ENCODE measurements at regions not wholly inside any gene's neighbourhood (a gene's known extent, or its start where the extent isn't known, plus 50 kb on each side); places are given as distances from the start of the nearest gene placed in this dataset.
"Not testable (repeated sequence)": the region's sequence is repeated elsewhere in the genome, so short reads cannot be mapped to it uniquely, and the experiment has no call there.

DNA sequence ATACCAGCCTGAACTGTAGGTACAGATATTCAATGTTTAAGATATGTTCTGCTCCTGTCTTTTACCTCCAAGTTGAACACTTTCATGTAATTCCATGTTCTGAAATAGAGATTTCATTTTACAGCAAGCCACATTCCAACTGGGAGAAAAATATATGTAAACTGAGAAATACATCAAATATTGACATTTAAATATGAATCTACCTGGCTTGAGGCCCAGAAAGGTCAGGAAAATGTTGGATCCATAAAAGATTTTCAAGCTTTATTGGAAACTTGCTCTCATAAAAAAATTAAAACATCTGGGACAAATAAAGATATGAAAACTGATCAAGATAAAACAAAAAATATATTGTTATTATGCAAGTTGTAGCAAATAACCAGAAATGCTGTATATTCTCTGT lies 1078.7 kb upstream of the ATXN8OS start:
- Histone ChIP-seq H3F3A (replicated peaks; ENCODE audit: insufficient read depth) (no peaks in the 10 kb centered on the region), H3K27me3 (ENCODE audit: insufficient read depth) (no peaks in the 10 kb centered on the region), H3K9me2 (no peaks in the 10 kb centered on the region), H3K4me3 (ENCODE audit: low read depth in 2 of 2, low read length in 1 of 2) (no peak overlapping the region), H3K27ac (ENCODE audit: low read depth in 2 of 2, low read length in 1 of 2) (no peak overlapping the region), H4K20me1 (ENCODE audit: insufficient read depth) (no peaks in the 10 kb centered on the region), H2AFZ (ENCODE audit: low read depth) (no peak overlapping the region), H3K79me2 (ENCODE audit: insufficient read depth) (no peaks in the 10 kb centered on the region), H3K9me3 (no peaks in the 10 kb centered on the region), H3K4me1 (ENCODE audit: control insufficient read depth in 1 of 2, insufficient read depth in 2 of 2, low read depth in 1 of 2, low read length in 1 of 2) (no peaks in the 10 kb centered on the region), H3K9ac (no peak overlapping the region), H3K36me3 (replicated peaks in 1 of 2; ENCODE audit: control insufficient read depth in 1 of 2, insufficient read depth in 2 of 2, low read length in 1 of 2) (no peaks in the 10 kb centered on the region), H3K4me2 (no peak overlapping the region)
- TF ChIP-seq, protein P1, sequence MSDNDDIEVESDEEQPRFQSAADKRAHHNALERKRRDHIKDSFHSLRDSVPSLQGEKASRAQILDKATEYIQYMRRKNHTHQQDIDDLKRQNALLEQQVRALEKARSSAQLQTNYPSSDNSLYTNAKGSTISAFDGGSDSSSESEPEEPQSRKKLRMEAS (IDR thresholded peaks at IDR 0.05; ENCODE audit: low read depth), result no peak
- TF ChIP-seq EZH2phosphoT487 (IDR thresholded peaks at IDR 0.05; ENCODE audit: borderline replicate concordance, low read depth) (no peak), FOSL2 (IDR thresholded peaks at IDR 0.05; ENCODE audit: borderline replicate concordance, low read depth) (no peak), RCOR1 (IDR thresholded peaks at IDR 0.05; ENCODE audit: low read length) (no peak), POLR2AphosphoS5 (IDR thresholded peaks at IDR 0.05; ENCODE audit: low read depth, low read length) (no peak), RXRA (IDR thresholded peaks at IDR 0.05; ENCODE audit: borderline replicate concordance, low read depth) (no peak), RAD21 (IDR thresholded peaks at IDR 0.05; ENCODE audit: low read length) (no peak), TAF1 (IDR thresholded peaks at IDR 0.05; ENCODE audit: borderline replicate concordance, low read depth, low read length) (no peak), GATA2 (CRISPR knock-in tag; IDR thresholded peaks at IDR 0.05) (no peak)
- DNase-seq, result no peak
- ChIA-PET POLR2A (no interaction called here), CTCF (no interaction called here)

DNA sequence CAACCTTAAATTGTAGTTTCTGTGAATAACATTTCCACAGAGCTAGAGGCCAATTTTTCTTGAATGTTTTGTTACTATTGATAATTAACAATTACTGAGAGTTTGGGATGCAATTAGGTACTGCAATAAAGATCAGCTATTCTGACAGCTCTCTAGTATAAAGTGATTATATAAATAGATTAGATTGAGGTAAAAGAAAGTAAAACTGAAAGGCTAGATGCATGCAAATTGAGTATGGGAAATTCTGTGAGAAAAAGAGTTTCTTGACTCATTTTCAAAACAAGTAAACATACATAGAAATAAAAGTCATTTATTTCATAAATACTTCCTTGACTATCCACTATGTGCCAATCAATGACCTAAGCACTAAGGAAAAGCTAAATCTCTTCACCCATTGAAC lies 1087.5 kb upstream of the ATXN8OS start:
- ChIA-PET POLR2A (no interaction called here), CTCF (no interaction called here)

DNA sequence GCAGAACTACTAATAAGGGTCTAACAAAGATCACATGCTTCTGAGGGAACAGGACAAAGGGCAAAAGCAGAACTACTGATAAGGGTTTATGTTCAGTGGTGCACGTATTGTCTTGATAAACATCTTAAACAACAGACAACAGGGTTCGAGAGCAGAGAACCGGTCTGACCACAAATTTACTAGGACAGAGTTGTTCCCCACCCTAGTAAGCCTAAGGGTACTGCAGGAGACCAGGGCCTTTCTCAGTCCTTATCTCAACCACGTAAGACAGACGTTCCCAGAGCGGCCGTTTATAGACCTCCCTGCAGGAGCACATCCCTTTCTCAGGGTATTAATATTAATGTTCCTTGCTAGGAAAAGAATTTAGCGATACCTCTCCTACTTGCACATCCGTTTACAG lies 1089.5 kb upstream of the ATXN8OS start:
- H3F3A ChIP-seq (replicated peaks; ENCODE audit: insufficient read depth); CTCF ChIA-PET; H4K20me1 ChIP-seq (ENCODE audit: insufficient read depth); H3K9ac ChIP-seq; H3K36me3 ChIP-seq (replicated peaks in 1 of 2; ENCODE audit: control insufficient read depth in 1 of 2, insufficient read depth in 2 of 2, low read length in 1 of 2); POLR2A ChIA-PET; H3K27me3 ChIP-seq (ENCODE audit: insufficient read depth); H3K4me1 ChIP-seq (ENCODE audit: control insufficient read depth in 1 of 2, insufficient read depth in 2 of 2, low read depth in 1 of 2, low read length in 1 of 2); H3K9me2 ChIP-seq; H3K27ac ChIP-seq (ENCODE audit: low read depth in 2 of 2, low read length in 1 of 2); H3K4me3 ChIP-seq (ENCODE audit: low read depth in 2 of 2, low read length in 1 of 2); H3K4me2 ChIP-seq; H2AFZ ChIP-seq (ENCODE audit: low read depth); H3K9me3 ChIP-seq; H3K79me2 ChIP-seq (ENCODE audit: insufficient read depth); DNase-seq: not testable (repeated sequence)
- WGBS (ENCODE audit: low lambda C conversion rate), result 49% methylated on average over 9 of the region's 9 CpGs

More for the DNA sequence above, 1087.5 kb upstream of the ATXN8OS start:
- H3K27ac ChIP-seq (ENCODE audit: low read depth in 2 of 2, low read length in 1 of 2), result no peak overlapping the region
- no peaks in the 10 kb centered on the region for H3K4me1 ChIP-seq (ENCODE audit: control insufficient read depth in 1 of 2, insufficient read depth in 2 of 2, low read depth in 1 of 2, low read length in 1 of 2)
- no peaks in the 10 kb centered on the region for H3K36me3 ChIP-seq (replicated peaks in 1 of 2; ENCODE audit: control insufficient read depth in 1 of 2, insufficient read depth in 2 of 2, low read length in 1 of 2)
- TF ChIP-seq FOXJ3 (CRISPR knock-in tag; IDR thresholded peaks at IDR 0.05) (no peak), TAF1 (IDR thresholded peaks at IDR 0.05; ENCODE audit: borderline replicate concordance, low read depth, low read length) (no peak)
- TF ChIP-seq, protein P2, sequence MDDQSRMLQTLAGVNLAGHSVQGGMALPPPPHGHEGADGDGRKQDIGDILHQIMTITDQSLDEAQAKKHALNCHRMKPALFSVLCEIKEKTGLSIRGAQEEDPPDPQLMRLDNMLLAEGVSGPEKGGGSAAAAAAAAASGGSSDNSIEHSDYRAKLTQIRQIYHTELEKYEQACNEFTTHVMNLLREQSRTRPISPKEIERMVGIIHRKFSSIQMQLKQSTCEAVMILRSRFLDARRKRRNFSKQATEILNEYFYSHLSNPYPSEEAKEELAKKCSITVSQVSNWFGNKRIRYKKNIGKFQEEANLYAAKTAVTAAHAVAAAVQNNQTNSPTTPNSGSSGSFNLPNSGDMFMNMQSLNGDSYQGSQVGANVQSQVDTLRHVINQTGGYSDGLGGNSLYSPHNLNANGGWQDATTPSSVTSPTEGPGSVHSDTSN (IDR thresholded peaks at IDR 0.05), result no peak
- no peaks in the 10 kb centered on the region for H3K79me2 ChIP-seq (ENCODE audit: insufficient read depth)
- H3K4me3 ChIP-seq (ENCODE audit: low read depth in 2 of 2, low read length in 1 of 2), result no peak overlapping the region
- H3K9me3 ChIP-seq, result no peaks in the 10 kb centered on the region
- no peaks in the 10 kb centered on the region for H3K27me3 ChIP-seq (ENCODE audit: insufficient read depth)
- no peaks in the 10 kb centered on the region for H4K20me1 ChIP-seq (ENCODE audit: insufficient read depth)
- no peaks in the 10 kb centered on the region for H3F3A ChIP-seq (replicated peaks; ENCODE audit: insufficient read depth)
- DNase-seq, result no peak
- H2AFZ ChIP-seq (ENCODE audit: low read depth), result no peak overlapping the region
- H3K9me2 ChIP-seq, result no peaks in the 10 kb centered on the region
- H3K9ac ChIP-seq, result no peak overlapping the region
- H3K4me2 ChIP-seq, result no peak overlapping the region

Data from SK-N-SH (cell line).